Lower leg skin (tissue), 4 donors: ENCODE measurements at regions not wholly inside any gene's neighbourhood (a gene's known extent, or its start where the extent isn't known, plus 50 kb on each side); places are given as distances from the start of the nearest gene placed in this dataset.

Experiments used
- DNase-seq, 2 donors: peaks; one replicate each; pipeline ENCODE4 v3.0.0-alpha.2; 2019; ENCODE audit warnings: low spot score in 2 of 2
- H3K4me3 ChIP-seq: fragments of 200-600 bp; sonication (generic); 2 replicates; pipeline ENCODE4 v1.5.1; 2017; ENCODE audit warnings: mild to moderate bottlenecking, low read depth; ENCODE audit not compliant: poor library complexity, severe bottlenecking
- POLR2A ChIP-seq, 2 donors: fragments of 450-650 bp; IDR thresholded peaks; one replicate each; pipeline ENCODE4 v1.6.1; 2016 to 2017; ENCODE audit warnings: antibody characterized with exemption in 2 of 2, mild to moderate bottlenecking in 1 of 2, moderate library complexity in 1 of 2
- WGBS, 2 donors: methylation state at CpG; one replicate each; pipeline ENCODE4 v1.1.5; 2018; 5-methylcytosine and 5-hydroxymethylcytosine counted together
- intact Hi-C: fragments of 100-400 bp; cut with DNase I; formaldehyde crosslinking; loops from one replicate; pipeline ENCODE4 v1.15.0; 2023; ENCODE audit warnings: low total_unique reads
- TF ChIP-seq, protein P1 (sequence below), 3 donors: fragments of 450-650 bp; IDR thresholded peaks; one replicate each; pipeline ENCODE4 v1.5.1; 2016; ENCODE audit warnings: antibody characterized with exemption in 3 of 3, mild to moderate bottlenecking in 3 of 3, moderate library complexity in 2 of 3

DNA sequence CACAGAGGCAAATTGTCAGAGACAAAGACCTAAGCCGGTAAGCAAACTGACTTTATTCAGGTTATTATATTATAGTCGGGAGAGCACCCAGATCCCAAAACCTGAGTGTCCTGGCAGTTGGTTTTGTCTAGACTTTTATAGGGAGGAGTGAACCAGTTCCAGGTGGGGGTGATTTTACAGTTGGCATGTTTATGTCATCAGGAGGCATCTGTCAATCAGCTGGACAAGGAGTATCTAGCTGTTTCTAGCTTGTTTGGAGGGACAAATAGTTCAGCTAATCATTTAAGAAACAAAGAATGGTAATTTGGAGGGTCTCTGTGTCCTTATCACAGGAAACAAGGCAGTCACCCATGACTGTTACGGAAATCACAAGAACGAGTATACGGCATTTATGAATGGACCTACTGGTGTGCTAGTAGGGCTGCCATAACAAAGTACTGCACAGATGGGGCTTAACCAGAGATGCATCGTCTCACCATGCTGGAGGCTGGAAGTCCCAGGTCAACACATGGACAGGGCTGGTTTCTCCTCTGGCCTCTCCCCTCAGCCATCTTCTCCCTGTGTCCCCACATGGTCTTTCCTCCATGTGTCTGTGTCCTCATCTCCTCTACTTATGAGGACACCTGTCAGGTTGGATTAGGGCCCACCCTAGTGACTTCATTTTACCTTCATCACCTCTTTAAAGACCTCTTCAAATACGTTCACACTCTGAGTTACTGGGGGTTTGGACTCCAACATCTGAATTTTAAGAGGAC lies 122.7 kb downstream of the LY86 start:
- no peak for TF ChIP-seq POLR2A (IDR thresholded peaks at IDR 0.05)
- TF ChIP-seq, protein P1, sequence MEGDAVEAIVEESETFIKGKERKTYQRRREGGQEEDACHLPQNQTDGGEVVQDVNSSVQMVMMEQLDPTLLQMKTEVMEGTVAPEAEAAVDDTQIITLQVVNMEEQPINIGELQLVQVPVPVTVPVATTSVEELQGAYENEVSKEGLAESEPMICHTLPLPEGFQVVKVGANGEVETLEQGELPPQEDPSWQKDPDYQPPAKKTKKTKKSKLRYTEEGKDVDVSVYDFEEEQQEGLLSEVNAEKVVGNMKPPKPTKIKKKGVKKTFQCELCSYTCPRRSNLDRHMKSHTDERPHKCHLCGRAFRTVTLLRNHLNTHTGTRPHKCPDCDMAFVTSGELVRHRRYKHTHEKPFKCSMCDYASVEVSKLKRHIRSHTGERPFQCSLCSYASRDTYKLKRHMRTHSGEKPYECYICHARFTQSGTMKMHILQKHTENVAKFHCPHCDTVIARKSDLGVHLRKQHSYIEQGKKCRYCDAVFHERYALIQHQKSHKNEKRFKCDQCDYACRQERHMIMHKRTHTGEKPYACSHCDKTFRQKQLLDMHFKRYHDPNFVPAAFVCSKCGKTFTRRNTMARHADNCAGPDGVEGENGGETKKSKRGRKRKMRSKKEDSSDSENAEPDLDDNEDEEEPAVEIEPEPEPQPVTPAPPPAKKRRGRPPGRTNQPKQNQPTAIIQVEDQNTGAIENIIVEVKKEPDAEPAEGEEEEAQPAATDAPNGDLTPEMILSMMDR (IDR thresholded peaks at IDR 0.05) = no peak
- DNase-seq = no peak
- intact Hi-C loops = loop anchor here (5.0 kb wide), 1 partner anchor 1866 kb away; no protein-coding TSS in a partner anchor
- WGBS, 2 donors = 77 to 84% methylated on average over 7 of the region's 7 CpGs
- H3K4me3 ChIP-seq = no peak overlapping the region

DNA sequence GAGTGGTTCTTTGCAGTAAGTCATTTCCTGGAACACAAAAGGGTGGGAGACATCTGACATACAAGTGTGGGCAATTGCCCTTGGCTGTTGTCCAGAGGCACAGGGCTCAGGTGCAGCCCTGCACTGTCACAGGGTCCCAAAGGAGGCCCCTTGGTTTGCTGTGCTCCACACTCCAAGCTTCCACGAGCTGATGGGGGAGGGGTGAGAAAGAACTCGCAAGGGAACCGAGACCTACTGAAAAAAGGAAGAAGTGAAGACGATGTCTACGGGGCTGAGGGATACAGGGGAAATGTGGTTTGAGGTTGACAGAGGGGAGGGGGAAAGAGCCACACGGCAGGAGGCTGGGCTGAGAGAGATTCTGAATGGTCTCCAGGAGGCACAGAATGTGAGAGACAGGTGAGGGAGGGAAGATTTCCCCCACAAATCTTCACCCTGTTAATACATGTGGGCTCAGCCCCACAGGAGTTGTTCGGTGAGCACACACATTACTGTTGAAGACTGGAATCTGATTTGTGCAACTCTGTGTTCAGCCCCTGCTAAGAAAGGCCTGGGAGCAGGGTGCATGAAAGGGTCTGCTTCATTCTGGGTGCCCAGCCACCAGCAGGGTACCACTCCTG lies 123.4 kb downstream of the LY86 start:
- DNase-seq = no peak
- TF ChIP-seq, protein P1 (IDR thresholded peaks at IDR 0.05) = no peak
- no peak for TF ChIP-seq POLR2A (IDR thresholded peaks at IDR 0.05)
- intact Hi-C loops = loop anchor here (5.0 kb wide), 1 partner anchor 1865 kb away; no protein-coding TSS in a partner anchor
- WGBS, 2 donors = 63 to 77% methylated on average over 7 of the region's 7 CpGs
- no peak overlapping the region for H3K4me3 ChIP-seq

DNA sequence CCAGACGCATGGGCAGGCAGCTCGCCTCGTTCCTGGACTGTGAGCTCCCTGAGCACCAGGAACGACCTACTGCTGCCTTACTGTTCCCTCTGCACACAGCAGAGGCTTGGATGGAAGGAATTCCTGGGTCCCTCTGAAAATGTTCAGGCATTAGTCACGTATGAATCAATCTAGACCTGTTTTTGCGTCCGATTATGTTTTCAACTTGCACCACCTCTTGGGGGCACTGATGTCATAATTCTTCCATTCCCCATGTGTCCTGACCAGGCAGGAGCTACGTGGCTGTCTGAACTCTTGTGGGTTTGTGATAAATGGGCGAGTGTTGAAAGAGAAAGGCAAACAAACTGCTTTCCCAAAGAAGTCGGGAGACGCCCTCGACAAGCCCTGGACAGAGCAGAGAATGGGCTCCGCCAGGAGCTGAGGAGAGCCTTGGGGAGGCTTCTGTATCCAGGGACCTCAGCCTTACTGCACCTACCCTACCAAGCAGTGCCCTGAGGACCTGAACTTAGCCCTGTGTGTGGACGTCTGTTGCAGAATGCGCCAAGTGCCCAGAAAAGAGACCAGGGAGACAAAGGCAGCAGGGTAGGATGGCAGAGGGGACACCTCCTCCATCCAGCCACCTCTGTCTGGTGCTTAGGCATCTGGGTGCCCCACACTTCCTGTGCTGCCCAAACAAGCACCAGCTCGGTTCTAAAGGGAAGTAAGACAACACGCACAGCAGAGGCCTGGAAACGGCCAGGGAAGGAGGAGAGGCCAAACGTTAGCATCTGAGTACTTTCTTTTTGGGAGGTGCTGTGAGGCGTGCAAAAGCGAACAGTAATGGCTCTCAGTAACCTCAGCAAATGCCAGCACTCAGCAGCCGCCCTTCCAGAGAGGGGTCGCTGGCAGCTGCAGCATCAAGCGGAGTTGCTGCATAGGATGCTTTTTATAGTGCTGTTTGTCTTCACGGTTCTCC lies 124.2 kb downstream of the LY86 start:
- TF ChIP-seq POLR2A (IDR thresholded peaks at IDR 0.05) = no peak
- TF ChIP-seq, protein P1 (IDR thresholded peaks at IDR 0.05) = no peak
- intact Hi-C loops = loop anchor here (5.0 kb wide), 1 partner anchor 1865 kb away; no protein-coding TSS in a partner anchor
- DNase-seq = no peak
- H3K4me3 ChIP-seq = no peak overlapping the region
- WGBS, 2 donors = 31 to 36% methylated on average over 24 to 25 of the region's 25 CpGs

DNA sequence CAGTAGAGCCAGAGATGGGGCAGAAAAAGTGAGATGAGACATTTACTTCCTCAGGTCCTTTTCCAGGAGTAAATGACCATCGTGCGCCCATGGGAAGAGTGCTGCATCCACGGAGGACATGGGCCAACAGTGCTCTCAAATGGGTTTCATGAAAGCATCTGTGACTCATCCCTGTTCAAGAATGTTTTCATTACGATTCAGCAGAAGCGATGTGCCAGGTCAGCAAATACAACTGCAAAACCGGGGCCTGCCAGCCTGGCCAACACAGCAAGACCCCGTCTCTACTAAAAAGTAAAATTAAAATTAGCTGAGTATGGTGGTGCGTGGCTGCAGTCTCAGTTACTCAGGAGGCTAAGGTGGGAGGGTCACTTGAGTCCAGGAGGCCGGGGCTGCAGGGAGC lies 125.1 kb downstream of the LY86 start:
- intact Hi-C loops = loop anchor here (5.0 kb wide), 1 partner anchor 1864 kb away; no protein-coding TSS in a partner anchor
- DNase-seq = no peak
- no peak overlapping the region for H3K4me3 ChIP-seq
- WGBS, 2 donors = 43 to 55% methylated on average over 9 of the region's 9 CpGs
- TF ChIP-seq, protein P1 (IDR thresholded peaks at IDR 0.05) = no peak
- no peak for TF ChIP-seq POLR2A (IDR thresholded peaks at IDR 0.05)

DNA sequence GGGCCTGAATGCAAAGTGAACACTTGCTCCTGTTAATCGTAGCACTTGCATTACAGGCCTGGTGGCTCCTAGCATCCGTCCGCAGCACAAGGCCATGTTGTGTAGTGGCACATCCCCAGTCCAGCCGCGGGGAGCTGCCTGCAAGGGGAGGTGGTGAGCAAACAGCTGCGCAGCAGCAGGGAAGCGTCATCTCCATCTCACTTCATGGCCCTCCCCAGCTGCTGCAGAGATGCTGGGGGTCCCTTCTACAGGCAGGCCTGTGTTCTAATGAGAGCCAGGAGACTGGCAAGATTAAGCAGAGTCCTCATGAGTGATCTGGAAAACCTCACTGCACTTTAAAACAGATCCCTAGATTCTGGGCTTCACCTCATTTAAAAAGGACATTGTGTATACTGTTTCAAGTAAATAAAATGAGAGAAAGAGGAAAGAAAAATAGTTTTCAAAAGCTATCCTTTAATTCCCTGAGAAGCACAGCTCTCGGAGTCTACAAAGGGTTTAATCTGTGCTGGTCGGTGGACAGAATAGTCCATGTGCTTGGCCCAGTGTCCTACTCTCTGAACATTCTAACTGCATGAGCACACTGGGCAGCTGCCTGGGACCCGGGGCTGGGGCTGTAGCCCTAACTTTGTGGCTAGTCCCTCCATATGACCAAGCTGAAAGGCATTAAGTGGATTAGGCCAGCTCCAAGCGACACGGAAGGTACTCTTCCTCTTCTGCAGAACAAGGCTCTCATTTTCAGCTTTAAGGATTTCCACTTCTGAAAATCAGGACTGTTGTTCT lies 125.8 kb downstream of the LY86 start:
- 69 to 84% methylated on average over 12 of the region's 12 CpGs for WGBS, 2 donors
- H3K4me3 ChIP-seq = no peak overlapping the region
- TF ChIP-seq POLR2A (IDR thresholded peaks at IDR 0.05) = no peak
- TF ChIP-seq, protein P1 (IDR thresholded peaks at IDR 0.05) = no peak
- intact Hi-C loops = loop anchor here (5.0 kb wide), 1 partner anchor 1863 kb away; no protein-coding TSS in a partner anchor
- no peak for DNase-seq
